Activated T-cell treated with anti-CD3 and anti-CD28 coated beads for 4 hours (primary cell): ENCODE measurements at regions not wholly inside any gene's neighbourhood (a gene's known extent, or its start where the extent isn't known, plus 50 kb on each side); places are given as distances from the start of the nearest gene placed in this dataset.
"Not testable (repeated sequence)": the region's sequence is repeated elsewhere in the genome, so short reads cannot be mapped to it uniquely, and the experiment has no call there.

ENCODE experiments used
- DNase-seq: peaks from one replicate; pipeline ENCODE4 v3.0.0-alpha.2; 2020

GRCh38 chr5:101720033-101720432 is 576.1 kb downstream of the SLCO4C1 start:
- DNase-seq = no peak

GRCh38 chr5:101717721-101718120 is 578.4 kb downstream of the SLCO4C1 start:
- DNase-seq = no peak

- DNase-seq = no peak
Measured at GRCh38 chr5:101716941-101717340, 579.1 kb downstream of the SLCO4C1 start.

GRCh38 chr5:101715790-101716189 is 580.3 kb downstream of the SLCO4C1 start:
- DNase-seq = not testable (repeated sequence)

- DNase-seq = no peak
Measured at GRCh38 chr5:101689306-101689705, 606.8 kb downstream of the SLCO4C1 start.

- DNase-seq = no peak
Measured at GRCh38 chr5:101688156-101688555, 607.9 kb downstream of the SLCO4C1 start.

GRCh38 chr5:101687349-101687985 is 608.6 kb downstream of the SLCO4C1 start:
- DNase-seq = no peak

- DNase-seq = no peak
Measured at GRCh38 chr5:101686536-101687157, 609.4 kb downstream of the SLCO4C1 start.

GRCh38 chr5:101679816-101680215 is 616.3 kb downstream of the SLCO4C1 start:
- DNase-seq = no peak

GRCh38 chr5:101678481-101679193 is 617.4 kb downstream of the SLCO4C1 start:
- peak; percentile 5 for DNase-seq

GRCh38 chr5:101677961-101678360 is 618.1 kb downstream of the SLCO4C1 start:
- no peak for DNase-seq

- no peak for DNase-seq
Measured at GRCh38 chr5:101676646-101677045, 619.4 kb downstream of the SLCO4C1 start.

- no peak for DNase-seq
Measured at GRCh38 chr5:101675510-101676219, 620.4 kb downstream of the SLCO4C1 start.

- no peak for DNase-seq
Measured at GRCh38 chr5:101673120-101673519, 623.0 kb downstream of the SLCO4C1 start.

- no peak for DNase-seq
Measured at GRCh38 chr5:101664071-101664791, 631.9 kb downstream of the SLCO4C1 start.

- no peak for DNase-seq
Measured at GRCh38 chr5:101663543-101663942, 632.5 kb downstream of the SLCO4C1 start.

- no peak for DNase-seq
Measured at GRCh38 chr5:101662263-101662662, 633.8 kb downstream of the SLCO4C1 start.

- no peak for DNase-seq
Measured at GRCh38 chr5:101658433-101658832, 637.7 kb downstream of the SLCO4C1 start.

- DNase-seq = no peak
Measured at GRCh38 chr5:101653996-101654395, 642.1 kb downstream of the SLCO4C1 start.

- no peak for DNase-seq
Measured at GRCh38 chr5:101647861-101648260, 648.2 kb downstream of the SLCO4C1 start.

GRCh38 chr5:101643794-101644193 is 652.3 kb downstream of the SLCO4C1 start:
- no peak for DNase-seq

GRCh38 chr5:101637599-101637998 is 658.5 kb downstream of the SLCO4C1 start:
- no peak for DNase-seq

GRCh38 chr5:101627770-101628169 is 668.3 kb downstream of the SLCO4C1 start:
- DNase-seq = not testable (repeated sequence)
